SIG-M5 treated with dmso at 0.1 percent for 504 hours (cell line): ENCODE measurements at regions not wholly inside any gene's neighbourhood (a gene's known extent, or its start where the extent isn't known, plus 50 kb on each side); places are given as distances from the start of the nearest gene placed in this dataset.

Experiments
- DNase-seq: peaks from one replicate; lab custom pipeline; 2025; ENCODE audit not compliant: unreplicated experiment; lab: John Stamatoyannopoulos, UW

DNA sequence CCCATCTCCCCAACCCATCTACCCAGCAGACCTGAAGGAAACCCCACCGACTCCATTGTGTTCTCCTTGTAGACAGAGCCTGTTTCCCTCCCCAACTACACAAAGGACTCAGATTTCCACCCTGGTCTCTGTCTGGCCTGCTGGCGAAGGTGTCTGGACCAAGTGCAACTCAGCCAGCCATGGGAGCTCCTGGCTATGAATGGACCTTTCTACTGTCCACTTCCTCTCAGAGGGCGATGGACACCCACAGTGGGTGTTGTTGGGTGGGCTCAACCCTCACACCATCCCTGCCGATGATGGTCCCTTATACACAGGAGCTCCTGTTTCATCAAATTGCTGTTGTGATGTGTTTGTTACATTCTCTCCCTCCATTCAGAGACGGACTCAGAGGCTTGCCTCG, 112.5 kb upstream of the PHACTR3 start:
- DNase-seq = no peak

DNA sequence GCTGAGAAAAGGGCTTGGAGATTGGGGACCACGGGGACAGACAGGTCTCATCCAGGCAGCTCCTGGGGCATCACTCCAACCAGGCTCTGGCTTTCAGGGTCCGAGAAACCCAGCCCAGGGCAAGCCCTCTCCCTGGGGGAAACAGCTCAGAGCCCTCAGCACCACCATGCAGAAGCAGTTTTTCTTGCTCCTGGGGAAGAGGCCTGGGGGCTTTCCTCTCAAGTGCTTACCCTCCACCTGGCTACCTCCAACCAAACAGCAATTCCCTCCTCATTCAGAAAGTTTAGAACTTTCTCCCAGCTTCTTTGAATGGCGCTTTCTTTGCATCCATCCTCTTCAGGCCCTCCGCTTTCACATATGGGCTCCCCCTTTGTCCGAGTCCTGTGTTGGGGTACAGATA, 110.4 kb upstream of the PHACTR3 start:
- DNase-seq = no peak

DNA sequence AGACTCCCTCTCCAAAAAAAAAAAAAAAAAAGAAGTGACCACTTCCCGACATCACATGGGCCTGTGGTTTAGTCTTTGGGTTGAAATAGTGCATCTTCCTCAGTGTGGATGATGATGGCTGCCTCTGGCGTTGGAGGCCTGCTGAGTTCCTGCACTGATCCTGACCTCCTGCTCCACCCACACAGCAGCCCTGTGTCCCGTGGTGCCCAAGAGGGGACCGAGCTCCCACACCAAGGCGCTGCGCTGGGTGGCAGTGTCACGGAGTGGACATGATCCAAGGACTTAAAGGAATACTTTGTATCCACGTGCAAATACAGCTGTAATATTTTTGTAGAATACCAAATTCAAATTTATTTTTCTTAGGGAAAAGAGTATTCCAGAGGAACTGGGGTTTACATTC, 109.2 kb upstream of the PHACTR3 start:
- no peak for DNase-seq

DNA sequence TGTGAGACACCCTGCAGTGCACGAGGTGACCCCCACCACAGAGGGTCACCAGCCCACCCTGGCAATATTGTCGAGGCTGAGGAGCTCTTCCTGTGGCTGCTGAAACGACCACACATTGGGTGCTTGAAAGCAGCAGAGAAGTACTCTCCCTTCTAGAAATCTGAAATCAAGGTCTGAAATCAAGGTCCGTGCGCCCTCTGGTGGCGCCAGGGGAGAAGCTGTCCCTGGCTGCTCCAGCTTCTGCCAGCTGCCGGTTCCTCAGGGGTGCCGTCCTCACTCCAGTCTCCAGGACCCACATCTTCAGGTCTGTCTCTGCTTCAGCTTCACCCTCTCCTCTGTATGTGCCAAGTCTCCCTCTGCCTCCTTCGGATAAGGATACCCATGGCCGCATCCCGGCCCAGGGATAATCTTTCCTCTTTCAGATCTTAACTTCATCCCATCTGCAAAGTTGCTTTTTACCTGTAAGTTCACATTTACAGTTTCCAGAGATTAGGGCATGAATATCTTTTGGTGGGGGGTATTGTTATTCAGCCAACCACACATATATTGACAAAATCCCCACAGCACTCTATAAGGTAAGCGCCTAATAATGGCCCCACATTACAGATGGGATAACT, 108.3 kb upstream of the PHACTR3 start:
- peak; percentile 67 for DNase-seq

DNA sequence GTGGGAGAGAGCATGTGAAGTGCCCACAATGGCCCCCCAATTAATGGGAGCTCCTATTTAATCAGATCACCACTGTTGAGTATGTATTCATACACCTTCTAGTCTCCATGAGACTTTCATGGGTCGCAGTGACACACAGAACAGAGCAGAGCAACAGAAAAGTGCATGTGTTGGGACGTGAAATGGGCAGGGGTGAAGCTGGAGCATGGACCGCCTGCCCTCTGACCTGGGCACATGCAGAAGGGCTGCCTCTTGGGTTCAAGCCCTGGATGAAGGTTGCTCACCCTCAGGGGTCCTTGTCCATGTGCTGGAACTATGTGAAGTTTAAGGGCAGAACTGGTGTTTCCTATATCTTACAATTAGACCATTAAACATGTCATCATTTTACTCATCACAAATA, 106.0 kb upstream of the PHACTR3 start:
- no peak for DNase-seq

DNA sequence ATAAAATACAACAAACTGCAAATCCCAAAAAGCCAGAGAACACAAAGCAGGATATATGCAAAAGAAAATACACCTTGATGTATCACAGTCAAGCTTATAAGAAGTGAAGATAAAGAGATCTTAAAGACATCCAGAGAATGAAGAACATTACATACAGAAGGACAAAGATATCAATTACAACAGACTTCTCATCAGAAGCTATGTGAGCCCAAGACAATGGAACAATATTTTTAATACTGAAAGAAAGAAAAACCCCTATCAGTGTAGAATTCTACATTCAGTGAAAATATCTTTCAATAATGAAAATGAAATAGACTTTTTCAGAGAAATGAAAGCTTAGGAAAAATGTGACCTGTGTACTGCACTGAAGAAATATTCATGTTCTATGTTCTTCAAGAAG, 104.5 kb upstream of the PHACTR3 start:
- DNase-seq = no peak

DNA sequence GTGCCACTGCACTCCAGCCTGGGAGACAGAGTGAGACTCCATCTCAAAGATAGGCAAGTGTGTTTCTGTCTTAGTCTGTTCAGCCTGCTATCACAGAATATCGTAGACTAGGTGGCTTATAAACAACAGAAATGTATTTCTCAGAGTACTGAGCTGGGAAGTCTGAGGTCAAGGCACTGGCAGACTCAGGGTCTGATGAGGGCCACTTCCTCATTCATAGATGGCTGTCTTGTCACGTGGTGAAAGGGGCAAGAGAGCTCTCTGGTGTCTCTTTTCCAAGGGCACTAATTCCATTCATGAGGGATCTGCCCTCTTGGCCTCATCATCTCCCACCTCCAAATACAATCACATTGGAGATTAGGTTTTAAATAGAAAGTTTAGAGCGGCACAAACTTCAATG, 95.6 kb upstream of the PHACTR3 start:
- no peak for DNase-seq

DNA sequence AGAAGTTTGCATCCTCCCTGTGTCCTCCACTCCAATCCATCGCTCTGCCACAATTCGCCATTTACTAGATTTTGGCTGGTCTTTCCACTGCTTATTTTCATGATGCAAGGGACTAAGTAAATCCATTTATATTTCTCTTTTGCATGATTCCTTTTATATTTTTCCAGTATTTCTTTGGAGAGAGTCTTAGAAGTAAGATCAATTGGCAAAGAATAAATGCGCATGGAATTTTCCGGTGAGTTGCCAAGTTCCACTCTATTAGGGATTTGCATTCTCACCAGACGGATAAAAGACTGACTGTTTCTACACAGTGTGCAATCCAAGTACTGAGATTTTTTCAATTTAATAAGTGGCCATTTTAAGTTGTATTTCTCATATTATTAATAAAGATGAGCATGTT, 91.7 kb upstream of the PHACTR3 start:
- no peak for DNase-seq

DNA sequence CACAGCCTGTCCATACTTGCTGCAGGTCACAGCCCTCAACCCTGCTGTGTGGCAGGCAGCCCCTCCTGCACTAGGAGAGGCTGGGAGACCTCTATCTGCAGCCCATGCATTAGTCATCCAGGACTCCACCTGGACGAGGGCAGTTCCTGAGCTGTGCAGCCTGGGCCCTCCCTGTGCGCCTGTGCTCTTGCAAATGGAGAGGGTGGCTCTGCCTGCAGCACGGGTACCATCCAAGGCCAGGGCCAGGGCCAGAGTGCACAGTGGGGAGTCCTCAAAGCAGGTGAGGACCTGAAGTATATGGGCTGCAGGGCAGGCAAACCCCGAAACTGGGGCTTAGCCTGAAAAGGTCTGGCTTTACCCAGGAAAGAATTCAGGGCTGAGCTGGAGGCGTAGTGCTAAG, 89.8 kb upstream of the PHACTR3 start:
- DNase-seq = no peak

DNA sequence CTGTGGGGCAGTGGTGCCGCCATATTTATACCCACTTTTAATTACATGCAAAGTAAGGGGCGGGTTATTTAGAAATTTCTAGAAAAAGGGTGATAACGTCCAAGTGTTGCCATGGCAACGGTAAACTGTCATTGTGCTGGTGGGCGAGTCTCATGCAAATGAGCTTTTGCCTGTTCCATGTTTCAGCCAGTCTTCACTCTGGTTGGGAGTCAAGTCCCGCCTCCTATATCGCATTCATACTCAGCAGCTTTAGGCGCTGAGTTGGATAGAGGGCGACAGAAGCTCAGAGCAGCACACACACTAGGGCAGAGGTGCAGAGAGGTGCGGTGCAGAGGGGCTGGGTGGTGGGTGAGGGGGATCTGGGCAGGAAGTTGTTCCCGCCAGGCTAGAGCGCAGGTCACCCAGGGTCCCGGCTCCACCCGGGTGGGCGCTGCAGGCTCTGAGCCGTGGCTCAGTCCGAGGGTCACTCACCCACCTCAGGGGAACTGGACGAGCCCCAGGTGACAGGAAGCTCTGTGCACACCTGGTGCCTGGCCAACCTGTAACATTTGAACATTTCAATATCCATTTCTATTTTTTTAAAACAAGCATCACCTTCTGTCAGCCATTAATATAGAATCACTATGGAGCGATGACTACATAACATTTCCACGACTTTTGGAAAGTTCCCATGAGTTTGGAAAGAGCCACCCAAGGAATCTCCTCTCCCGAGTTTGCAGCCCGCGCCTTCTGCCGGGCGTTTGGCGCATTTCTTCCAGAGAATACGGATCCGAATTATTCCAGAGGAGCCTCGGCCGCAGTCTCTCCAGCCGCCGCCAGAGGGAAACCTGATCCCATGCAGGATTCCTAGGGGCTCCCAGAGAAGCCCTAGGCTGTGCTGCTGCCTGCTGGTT, 89.1 kb upstream of the PHACTR3 start:
- peak; percentile 57 for DNase-seq

DNA sequence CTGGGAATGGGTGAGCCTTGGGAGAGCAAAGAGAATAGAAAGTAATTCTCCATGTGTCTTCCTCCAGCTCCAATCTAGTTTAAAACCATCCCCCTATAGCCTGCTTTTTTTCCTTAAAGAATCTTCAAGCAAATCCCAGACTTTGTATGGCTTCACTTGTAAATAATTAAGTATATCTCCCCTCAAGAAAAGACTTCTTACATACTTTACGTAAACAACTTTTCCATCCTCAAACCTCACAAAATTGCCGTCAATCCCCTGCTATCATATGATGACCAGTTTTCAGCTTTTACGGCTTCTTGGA, 88.5 kb upstream of the PHACTR3 start:
- DNase-seq = no peak

DNA sequence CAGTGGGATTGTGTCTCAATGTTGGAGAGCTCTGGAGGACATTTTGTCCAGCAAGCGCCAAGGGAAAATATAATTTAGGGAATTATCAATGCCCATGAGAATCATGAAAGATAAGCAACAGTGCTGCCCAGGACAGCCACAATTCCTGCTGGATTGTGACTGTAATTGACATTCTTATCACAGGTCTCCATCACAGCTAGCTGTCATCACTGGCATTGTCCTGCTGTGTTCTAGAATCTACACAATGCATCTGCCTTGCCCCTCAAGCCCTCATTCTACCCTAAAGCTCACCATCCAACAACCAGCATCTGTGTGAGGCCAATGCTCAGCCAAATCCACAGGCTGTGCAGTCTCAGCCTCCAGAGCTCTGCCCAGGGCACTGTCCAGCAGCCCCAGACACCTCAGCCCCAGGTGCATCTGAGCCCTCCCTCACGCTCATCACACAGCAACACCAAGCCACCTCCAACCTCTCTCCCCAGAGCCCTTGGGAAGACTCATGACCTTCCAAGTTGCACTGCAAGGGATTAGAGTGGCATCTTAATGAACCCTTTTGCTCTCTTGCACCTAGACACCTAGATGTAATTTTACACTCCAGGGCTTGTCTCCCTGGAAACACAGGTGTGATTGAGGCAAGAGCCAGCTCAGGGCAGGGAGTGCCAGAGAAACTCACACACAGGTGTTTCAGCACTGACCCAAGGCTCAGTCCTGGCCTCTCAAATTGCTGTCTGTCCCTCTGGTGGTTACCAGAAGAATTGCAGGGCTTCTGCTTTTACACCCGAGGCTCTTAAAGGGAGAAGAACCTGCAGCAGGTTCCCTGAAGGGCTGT, 85.2 kb upstream of the PHACTR3 start:
- peak; percentile 81 for DNase-seq

DNA sequence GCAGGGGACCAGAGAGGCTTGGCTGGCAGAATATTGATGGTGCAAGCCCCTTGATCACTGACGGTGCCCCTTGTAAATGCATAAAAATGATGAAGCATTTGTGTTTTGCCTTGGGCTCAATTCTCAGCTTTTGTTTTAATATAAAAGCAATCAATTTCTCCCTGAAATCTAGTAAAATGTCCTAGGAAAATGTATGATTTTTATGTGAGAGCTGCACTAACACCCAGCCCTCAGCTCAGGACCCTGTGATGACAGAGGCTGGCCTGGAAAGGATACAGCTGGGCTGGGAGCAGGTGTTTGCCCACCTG, 84.7 kb upstream of the PHACTR3 start:
- no peak for DNase-seq

DNA sequence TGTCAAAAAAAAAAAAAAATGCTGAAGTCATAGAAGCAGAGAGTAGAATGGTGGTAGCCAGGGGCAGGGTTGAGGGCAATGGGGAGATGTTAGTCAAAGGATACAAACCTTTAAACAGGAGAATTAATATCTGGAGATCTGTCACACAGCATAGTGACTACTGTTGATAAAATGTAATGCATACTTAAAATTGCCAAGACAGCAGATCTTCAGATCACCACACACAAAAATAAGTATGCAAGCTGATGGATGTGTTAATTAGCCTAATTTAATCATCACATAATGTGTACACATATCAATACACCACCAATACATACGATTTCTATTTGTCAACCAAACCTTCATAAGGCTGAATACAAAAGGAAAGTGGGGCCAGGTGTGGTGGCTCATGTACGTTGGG, 83.5 kb upstream of the PHACTR3 start:
- no peak for DNase-seq

DNA sequence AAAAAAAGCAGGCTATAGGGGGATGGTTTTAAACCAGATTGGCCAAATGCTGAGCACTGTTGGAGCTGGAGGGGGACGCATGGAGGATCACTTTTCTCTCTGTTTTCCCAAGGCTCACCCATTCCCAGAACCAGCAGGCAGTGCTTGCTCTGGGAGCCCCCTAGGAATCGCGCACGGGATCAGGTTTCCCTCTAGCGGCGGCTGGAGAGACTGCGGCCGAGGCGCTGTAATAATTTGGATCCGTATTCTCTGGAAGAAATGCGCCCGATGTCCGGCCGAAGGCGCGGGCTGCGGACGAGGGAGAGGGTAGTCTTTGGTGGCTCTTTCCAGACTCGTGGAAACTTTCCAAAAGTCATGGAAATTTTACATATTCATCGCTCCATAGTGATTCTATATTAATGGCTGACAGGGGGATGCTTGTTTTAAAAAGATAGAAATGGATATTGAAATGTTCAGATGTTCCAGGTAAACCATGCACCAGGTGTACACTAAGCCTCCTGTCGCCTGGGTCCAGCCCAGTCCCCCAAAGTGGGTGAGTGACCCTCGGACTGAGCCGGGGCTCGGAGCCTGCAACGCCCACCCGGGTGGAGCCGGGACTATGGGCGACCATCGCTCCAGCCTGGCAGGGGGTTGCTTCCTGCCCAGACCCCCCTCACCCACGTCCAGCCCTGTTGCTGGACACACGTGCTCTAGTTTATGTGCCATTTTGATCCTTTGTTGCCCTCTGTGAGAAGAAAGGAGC, 78.7 kb upstream of the PHACTR3 start:
- DNase-seq = peak; percentile 29

DNA sequence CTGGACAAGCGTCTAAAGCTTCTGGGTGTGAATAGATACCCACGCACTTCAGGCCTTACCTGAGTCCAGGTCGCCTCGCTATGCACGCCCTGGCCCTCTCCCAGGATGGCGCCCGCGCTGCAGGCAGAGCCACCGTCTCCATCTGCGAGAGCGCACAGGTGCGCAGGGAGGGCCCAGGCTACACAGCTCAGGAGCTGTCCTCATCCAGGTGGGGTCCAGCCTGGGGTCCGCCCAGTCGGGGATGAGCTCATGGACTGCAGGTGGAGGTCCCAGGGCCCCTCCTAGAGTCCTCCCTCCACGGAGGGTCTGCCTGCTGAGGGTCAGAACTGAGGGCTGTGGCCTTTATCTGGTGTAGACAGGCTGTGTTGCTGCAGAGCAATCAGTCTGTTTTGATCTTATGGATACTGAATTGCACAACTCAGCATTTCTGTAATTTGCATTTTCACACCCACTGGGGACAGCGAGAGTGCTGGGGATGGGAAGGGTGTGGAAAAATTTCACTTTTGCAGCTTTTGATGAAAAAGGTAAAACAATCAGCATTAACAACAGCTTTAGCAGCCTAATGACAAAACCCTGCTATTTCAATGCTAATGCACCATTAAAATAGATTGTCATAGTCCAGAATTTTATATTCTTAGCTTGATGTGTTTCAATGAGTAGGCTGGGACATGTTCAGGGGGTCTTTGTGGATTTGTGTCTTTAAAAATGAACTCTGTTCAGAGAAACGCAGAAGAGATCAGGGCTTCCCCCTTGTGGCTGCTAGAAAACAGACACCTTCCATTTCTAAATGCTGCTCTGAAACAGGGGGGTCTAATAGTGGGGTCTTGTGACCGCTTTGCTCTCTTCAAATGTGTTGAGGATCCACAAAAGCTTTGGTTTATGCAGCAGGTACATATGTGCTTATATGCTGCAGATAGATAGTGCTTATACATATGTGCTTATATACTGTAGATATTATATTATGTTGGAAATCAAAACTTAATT, 77.8 kb upstream of the PHACTR3 start:
- peak; percentile 37 for DNase-seq

DNA sequence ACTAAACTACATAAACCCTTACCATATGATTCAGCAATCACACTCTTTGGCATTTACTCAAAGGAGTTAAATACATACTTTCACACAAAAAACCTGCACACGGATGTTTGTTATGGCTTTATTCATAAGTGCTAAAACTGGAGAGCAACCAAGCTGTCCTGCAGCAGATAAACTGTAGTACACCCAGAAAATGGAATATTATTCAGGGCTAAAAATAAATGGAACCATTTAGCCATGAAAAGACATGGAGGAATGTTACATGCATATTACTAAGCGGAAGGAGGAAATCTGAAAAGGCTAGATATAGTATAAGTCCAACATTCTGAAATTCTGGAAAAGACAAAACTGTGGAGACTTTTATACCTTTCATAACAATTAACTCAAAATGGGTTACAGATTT, 73.6 kb upstream of the PHACTR3 start:
- no peak for DNase-seq

DNA sequence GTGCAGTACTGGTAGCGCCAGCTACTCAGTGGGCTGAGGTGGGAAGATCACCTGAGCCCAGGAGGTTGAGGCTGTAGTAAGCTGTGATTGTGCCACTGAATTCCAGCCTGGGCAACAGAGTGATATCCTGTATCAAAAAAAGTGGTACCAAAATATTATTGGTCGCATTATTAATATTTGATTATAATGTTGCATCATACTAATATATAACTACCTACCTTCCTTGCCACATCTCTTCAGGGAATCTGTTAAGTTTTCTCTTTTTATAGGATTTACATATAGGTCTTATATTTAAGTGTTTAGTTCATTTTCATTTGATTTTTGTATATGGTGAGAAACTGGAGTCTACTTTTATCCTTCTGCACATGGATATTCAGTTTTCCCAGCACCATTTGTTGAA, 66.3 kb upstream of the PHACTR3 start:
- no peak for DNase-seq

DNA sequence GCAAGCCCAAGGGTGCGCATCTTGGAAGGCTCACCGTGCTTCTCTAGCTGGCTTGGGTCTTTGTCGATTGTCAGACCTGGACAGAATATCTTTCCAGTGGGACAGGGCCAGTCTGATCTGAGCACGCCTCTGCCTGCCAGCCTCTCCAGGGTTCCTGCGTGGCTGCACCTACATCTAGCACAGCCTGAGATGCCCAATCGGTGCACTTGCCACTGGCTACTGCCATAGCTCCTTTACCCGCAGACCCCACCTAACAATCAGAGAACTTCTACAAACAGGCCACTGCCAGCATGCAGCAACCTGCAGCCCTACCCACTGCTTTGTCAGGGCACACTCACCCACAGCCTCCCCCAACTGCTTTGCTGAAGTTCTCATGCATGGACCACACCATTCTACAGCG, 56.7 kb upstream of the PHACTR3 start:
- no peak for DNase-seq
